ENCODE measurements at regions not wholly inside any gene's neighbourhood (a gene's known extent, or its start where the extent isn't known, plus 50 kb on each side); places are given as distances from the start of the nearest gene placed in this dataset.

DNA sequence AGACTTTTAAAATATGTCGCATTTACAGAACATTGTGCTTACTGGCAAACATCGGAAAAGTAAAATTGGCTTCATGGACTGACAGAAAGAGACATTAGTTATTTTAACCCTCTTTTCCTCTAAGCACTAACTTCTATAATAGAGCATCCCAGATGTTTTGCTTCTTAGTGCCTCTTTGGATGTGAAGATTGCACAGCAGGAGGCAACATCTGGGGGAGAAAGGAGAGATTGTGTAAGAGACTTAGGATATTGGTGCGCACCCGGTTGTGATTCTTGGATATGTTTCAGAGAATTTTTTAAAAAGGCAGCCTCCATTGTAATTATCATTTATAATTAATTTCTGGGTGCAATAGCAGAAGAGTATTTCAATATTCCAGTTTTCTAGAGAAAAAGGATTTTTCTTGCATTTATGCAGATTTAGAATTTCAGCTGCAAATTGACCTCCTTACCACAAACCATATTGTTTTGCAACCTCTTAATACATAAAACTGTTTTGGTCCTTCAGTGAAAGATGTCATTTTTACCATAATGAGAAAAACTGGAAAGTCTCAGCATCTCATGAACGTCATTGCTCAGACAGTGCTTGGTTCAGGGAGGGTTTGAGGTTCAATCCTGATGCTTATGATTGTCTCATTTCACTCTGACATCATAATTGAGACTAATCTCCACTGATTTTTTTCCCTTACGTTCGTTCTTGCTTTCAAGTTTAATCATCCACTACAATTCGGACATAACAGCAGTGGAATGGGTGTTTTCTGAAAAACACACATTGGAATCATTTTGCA, 404.3 kb downstream of the ZNF521 start:
- Histone ChIP-seq H3K23ac (ENCODE audit: insufficient read length) (no peak overlapping the region), H3K4me1 (replicated peaks in 1 of 4; ENCODE audit: control insufficient read depth in 3 of 4, insufficient read depth in 4 of 4, low read length in 3 of 4) (peaks cover 0 to 4% (median 0%) of the 10 kb centered on the region in 4 experiments; a peak in 2 of 7 replicates), H2BK15ac (ENCODE audit: low read length) (no peak overlapping the region), H3K23me2 (ENCODE audit: low read depth, low read length) (no peaks in the 10 kb centered on the region), H3K79me1 (ENCODE audit: low read depth, low read length) (no peaks in the 10 kb centered on the region), H3K4ac (replicated peaks; ENCODE audit: insufficient read length, low read depth, low read length) (no peak overlapping the region), H4K8ac (ENCODE audit: extremely low read depth, insufficient read depth, low read length) (no peak overlapping the region), H3K9ac (replicated peaks in 1 of 4; ENCODE audit: extremely low read depth in 1 of 4, low read depth in 3 of 4, low read length in 3 of 4) (no peak overlapping the region), H2AFZ (ENCODE audit: low read length) (no peak overlapping the region), H3K14ac (ENCODE audit: insufficient read length) (no peak overlapping the region), H3K36me3 (ENCODE audit: control insufficient read depth in 2 of 4, insufficient read depth in 4 of 4, low read length in 3 of 4) (no peaks in the 10 kb centered on the region), H4K20me1 (replicated peaks in 1 of 2; ENCODE audit: control insufficient read depth in 1 of 2, insufficient read depth in 2 of 2, low read length in 2 of 2) (no peaks in the 10 kb centered on the region), H3K27me3 (replicated peaks in 1 of 4; ENCODE audit: control insufficient read depth in 3 of 4, extremely low read depth in 1 of 4, insufficient read depth in 3 of 4, low read length in 3 of 4) (peaks cover 0 to 8% (median 2%) of the 10 kb centered on the region in 4 experiments; a peak in 3 of 7 replicates), H3K4me2 (ENCODE audit: insufficient read depth in 1 of 2, low read depth in 2 of 2, low read length in 2 of 2) (no peak overlapping the region), H4K5ac (ENCODE audit: insufficient read length, low read depth, low read length) (no peak overlapping the region), H3K56ac (replicated peaks; ENCODE audit: insufficient read length, low read depth, low read length) (no peak overlapping the region), H2BK120ac (replicated peaks; ENCODE audit: low read depth, low read length) (no peak overlapping the region), H2BK5ac (ENCODE audit: low read depth, low read length) (no peak overlapping the region), H3K27ac (ENCODE audit: low read depth, low read length) (no peak overlapping the region), H4K91ac (replicated peaks; ENCODE audit: insufficient read length, low read length) (no peak overlapping the region), H3K18ac (ENCODE audit: extremely low read depth, low read length) (no peak overlapping the region), H3K79me2 (ENCODE audit: control insufficient read depth in 1 of 2, insufficient read depth in 2 of 2, low read length in 2 of 2) (no peaks in the 10 kb centered on the region), H2AK5ac (ENCODE audit: low read depth, low read length) (no peak overlapping the region), H2BK20ac (ENCODE audit: low read length) (no peak overlapping the region), H2BK12ac (ENCODE audit: low read depth, low read length) (no peak overlapping the region), H3K9me3 (ENCODE audit: insufficient read depth in 2 of 2, low read depth in 1 of 2, low read length in 1 of 2) (no peaks in the 10 kb centered on the region), H3K4me3 (ENCODE audit: extremely low read depth in 1 of 4, insufficient read depth in 2 of 4, low read depth in 3 of 4, low read length in 4 of 4) (no peak overlapping the region)
- FAIRE-seq (no peak), DNase-seq (ENCODE audit: low read depth in 1 of 2, low spot score in 2 of 2) (no peak)
- peak; percentile 44; the same call in 1 of the 2 replicates for TF ChIP-seq CEBPB (IDR thresholded peaks at IDR 0.05; ENCODE audit: low read depth, low read length)
- TF ChIP-seq, protein P1, sequence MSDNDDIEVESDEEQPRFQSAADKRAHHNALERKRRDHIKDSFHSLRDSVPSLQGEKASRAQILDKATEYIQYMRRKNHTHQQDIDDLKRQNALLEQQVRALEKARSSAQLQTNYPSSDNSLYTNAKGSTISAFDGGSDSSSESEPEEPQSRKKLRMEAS (IDR thresholded peaks at IDR 0.05): no peak
- TF ChIP-seq RAD21 (IDR thresholded peaks at IDR 0.05 in 1 of 2, conservative IDR thresholded peaks at IDR 0.05 in 1 of 2; ENCODE audit: low read depth in 2 of 2, low read length in 2 of 2): no peak
- no peak for TF ChIP-seq SIN3A (conservative IDR thresholded peaks at IDR 0.05 in 1 of 2, IDR thresholded peaks at IDR 0.05 in 1 of 2; ENCODE audit: low read depth in 1 of 2, low read length in 2 of 2)
- POLR2A ChIA-PET (ENCODE audit: partially characterized antibody): no interaction called here
- CTCF ChIA-PET (ENCODE audit: partially characterized antibody): no interaction called here
- WGBS, 2 experiments (ENCODE audit: extremely low coverage in 1 of 2, insufficient coverage in 1 of 2, insufficient read length in 1 of 2, insufficient replicate concordance in 2 of 2, low coverage in 1 of 2, low lambda C conversion rate in 2 of 2, missing lambda C conversion rate in 1 of 2): 84% methylated on average over 8 of the region's 8 CpGs; no CpG with 5 or more reads in 1 of the 2 experiments
